A673 (cell line): ENCODE measurements at regions not wholly inside any gene's neighbourhood (a gene's known extent, or its start where the extent isn't known, plus 50 kb on each side); places are given as distances from the start of the nearest gene placed in this dataset.

Source experiments
- BruUV-seq: library from RNA; stranded (reverse); fragments of 400-500 nt; replicated peaks from 2 replicates; lab custom pipeline; 2021; lab: Mats Ljungman, UMichigan
- CTCF ChIA-PET: fragments of 300-600 bp; sonication (Branson Sonifier 250); formaldehyde crosslinking; loops from one replicate; lab custom pipeline; 2022; ENCODE audit warnings: antibody characterized with exemption; lab: Charles Lee
- POLR2A ChIA-PET: fragments of 300-600 bp; sonication (Branson Sonifier 250); formaldehyde crosslinking; loops from one replicate; lab custom pipeline; 2022; ENCODE audit warnings: antibody characterized with exemption; ENCODE audit not compliant: low non-redundant PET; lab: Charles Lee
- DNase-seq: peaks from one replicate; pipeline ENCODE4 v3.0.0-alpha.2; 2015; ENCODE audit warnings: low spot score
- H3K27ac ChIP-seq: fragments of 200-600 bp; sonication (generic); 2 replicates; pipeline ENCODE4 v1.5.1; 2016; ENCODE audit warnings: mixed run types, low read depth, mild to moderate bottlenecking, mixed read lengths, antibody characterized with exemption, low read length; ENCODE audit not compliant: poor library complexity, severe bottlenecking
- H3K27me3 ChIP-seq: fragments of 200-600 bp; sonication (generic); replicated peaks from 2 replicates; pipeline ENCODE4 v1.6.1; 2017; ENCODE audit warnings: mixed run types, low read depth, mild to moderate bottlenecking, mixed read lengths, antibody characterized with exemption, low read length; ENCODE audit not compliant: insufficient read depth, poor library complexity
- H3K36me3 ChIP-seq: fragments of 200-600 bp; sonication (generic); 2 replicates; pipeline ENCODE4 v1.6.1; 2016; ENCODE audit warnings: mixed run types, mild to moderate bottlenecking, mixed read lengths, antibody characterized with exemption, low read length; ENCODE audit not compliant: insufficient read depth, poor library complexity, severe bottlenecking
- H3K4me1 ChIP-seq: fragments of 200-600 bp; sonication (generic); 2 replicates; pipeline ENCODE4 v1.6.1; 2017; ENCODE audit warnings: mixed run types, mild to moderate bottlenecking, mixed read lengths, antibody characterized with exemption, low read length; ENCODE audit not compliant: insufficient read depth, poor library complexity, severe bottlenecking
- H3K4me3 ChIP-seq: fragments of 200-600 bp; sonication (generic); 2 replicates; pipeline ENCODE4 v1.5.1; 2016; ENCODE audit warnings: low read depth, mixed run types, mild to moderate bottlenecking, mixed read lengths, low read length; ENCODE audit not compliant: poor library complexity, severe bottlenecking
- H3K9me3 ChIP-seq: fragments of 200-600 bp; sonication (generic); 2 replicates; pipeline ENCODE4 v1.6.1; 2016; ENCODE audit warnings: mixed run types, low read depth, mild to moderate bottlenecking, mixed read lengths, antibody characterized with exemption, low read length; ENCODE audit not compliant: poor library complexity, severe bottlenecking
- CTCF ChIP-seq: fragments of 300-800, 200-600 bp; sonication (generic); conservative IDR thresholded peaks from 2 replicates; pipeline ENCODE4 v1.5.1; 2017; ENCODE audit warnings: low read depth, mild to moderate bottlenecking, antibody characterized with exemption, low read length, moderate library complexity, mixed read lengths
- EZH2 ChIP-seq: fragments of 200-600 bp; sonication (generic); IDR thresholded peaks from 2 replicates; pipeline ENCODE4 v1.6.1; 2017; ENCODE audit warnings: borderline replicate concordance, low read depth, mild to moderate bottlenecking, mixed read lengths, antibody characterized with exemption, low read length; ENCODE audit not compliant: poor library complexity, severe bottlenecking
- intact Hi-C: fragments of 100-400 bp; cut with micrococcal nuclease; formaldehyde crosslinking; loops from one replicate; pipeline ENCODE4 v1.10.0; 2022; ENCODE audit not compliant: unreplicated experiment

- H3K9me3 ChIP-seq = no peaks in the 10 kb centered on the region
- DNase-seq = no peak
- intact Hi-C loops = no loop called here
- H3K36me3 ChIP-seq = no peaks in the 10 kb centered on the region
- H3K4me1 ChIP-seq = peaks cover 23% of the 10 kb centered on the region
- CTCF ChIA-PET = no interaction called here
- no peaks in the 10 kb centered on the region for H3K27me3 ChIP-seq
- H3K4me3 ChIP-seq = no peak overlapping the region
- H3K27ac ChIP-seq = no peak overlapping the region
- TF ChIP-seq EZH2 (no peak), CTCF (no peak)
- POLR2A ChIA-PET = no interaction called here
- no TSS peak for BruUV-seq
Observed at GRCh38 chr7:41224063-41224763, 478.7 kb downstream of the INHBA start.

- Histone ChIP-seq H3K4me1 (peaks cover 30% of the 10 kb centered on the region), H3K9me3 (no peaks in the 10 kb centered on the region), H3K4me3 (no peak overlapping the region), H3K27ac (no peak overlapping the region), H3K36me3 (no peaks in the 10 kb centered on the region), H3K27me3 (no peaks in the 10 kb centered on the region)
- no peak for TF ChIP-seq CTCF
- no peak for TF ChIP-seq EZH2
- DNase-seq = no peak
- intact Hi-C loops = no loop called here
- no TSS peak for BruUV-seq
- ChIA-PET POLR2A (no interaction called here), CTCF (no interaction called here)
Observed at GRCh38 chr7:41222746-41223145, 480.1 kb downstream of the INHBA start.

- CTCF ChIA-PET = interaction anchor here (1.0 kb wide), 1 partner anchor 172 kb away, joined by 3 read pairs; no protein-coding TSS in a partner anchor
- Histone ChIP-seq H3K4me3 (no peak overlapping the region), H3K27me3 (no peaks in the 10 kb centered on the region), H3K9me3 (no peaks in the 10 kb centered on the region), H3K36me3 (no peaks in the 10 kb centered on the region), H3K4me1 (peaks cover 30% of the 10 kb centered on the region), H3K27ac (peak overlapping the region; percentile 41)
- TF ChIP-seq CTCF (no peak), EZH2 (no peak)
- intact Hi-C loops = no loop called here
- DNase-seq = peak; percentile 45
- POLR2A ChIA-PET = no interaction called here
- no TSS peak for BruUV-seq
Observed at GRCh38 chr7:41220266-41220665, 482.6 kb downstream of the INHBA start.
